IMR-90 (cell line): ENCODE measurements at regions not wholly inside any gene's neighbourhood (a gene's known extent, or its start where the extent isn't known, plus 50 kb on each side); places are given as distances from the start of the nearest gene placed in this dataset.

Experiments used
- ATAC-seq: fragments of 200-7000 bp; cut with Tn5 transposase; 2 replicates; pipeline ENCODE4 v1.9.1; 2020; ENCODE audit warnings: low read depth, mild to moderate bottlenecking, moderate library complexity
- BruUV-seq: library from RNA; stranded (reverse); fragments of 400-500 nt; replicated peaks from 2 replicates; lab custom pipeline; 2021; lab: Mats Ljungman, UMichigan
- CTCF ChIA-PET: fragments of 300-600 bp; formaldehyde crosslinking; extraction: SDS; loops from one replicate; lab custom pipeline; 2021; ENCODE audit warnings: antibody characterized with exemption; lab: Yijun Ruan, JAX
- POLR2A ChIA-PET: fragments of 300-600 bp; sonication (Branson Sonifier 250); formaldehyde crosslinking; loops from one replicate; lab custom pipeline; 2022; ENCODE audit warnings: antibody characterized with exemption; ENCODE audit not compliant: unreplicated experiment; lab: Charles Lee
- DNase-seq: peaks from one replicate; pipeline ENCODE4 v3.0.0; 2013
- H2AFZ ChIP-seq: replicated peaks from 2 replicates; pipeline ENCODE3; 2013; ENCODE audit warnings: low read length, mild to moderate bottlenecking; ENCODE audit not compliant: poor library complexity
- H2AK5ac ChIP-seq: 2 replicates; pipeline ENCODE4 v1.6.1; 2013; ENCODE audit warnings: low read depth, low read length, inconsistent platforms
- H2AK9ac ChIP-seq: replicated peaks from 2 replicates; pipeline ENCODE3; 2013; ENCODE audit warnings: mild to moderate bottlenecking, low read depth, low read length, moderate library complexity; ENCODE audit not compliant: poor library complexity
- H2BK120ac ChIP-seq: 2 replicates; pipeline ENCODE4 v1.6.1; 2013; ENCODE audit warnings: low read depth, low read length, inconsistent platforms
- H2BK15ac ChIP-seq: 3 replicates; pipeline ENCODE4 v1.6.1; 2013; ENCODE audit warnings: low read depth, low read length, inconsistent platforms
- H2BK20ac ChIP-seq: 2 replicates; pipeline ENCODE4 v1.6.1; 2013; ENCODE audit warnings: low read depth, mild to moderate bottlenecking, inconsistent platforms, low read length, moderate library complexity
- H2BK5ac ChIP-seq: 2 replicates; pipeline ENCODE4 v1.6.1; 2013; ENCODE audit warnings: mild to moderate bottlenecking, low read depth, low read length, inconsistent platforms; ENCODE audit not compliant: poor library complexity, severe bottlenecking
- H3K14ac ChIP-seq: replicated peaks from 2 replicates; pipeline ENCODE4 v1.6.1; 2013; ENCODE audit warnings: low read depth, low read length, inconsistent platforms
- H3K18ac ChIP-seq: 2 replicates; pipeline ENCODE4 v1.6.1; 2013; ENCODE audit warnings: low read depth, low read length, control low read depth
- H3K23ac ChIP-seq: 2 replicates; pipeline ENCODE4 v1.6.1; 2013; ENCODE audit warnings: low read depth, low read length, inconsistent platforms
- H3K27ac ChIP-seq: 2 replicates; pipeline ENCODE4 v1.5.1; 2013; ENCODE audit warnings: mild to moderate bottlenecking, control low read depth, low read length; ENCODE audit not compliant: insufficient read depth
- H3K27me3 ChIP-seq: 2 replicates; pipeline ENCODE4 v1.6.1; 2013; ENCODE audit warnings: low read length; ENCODE audit not compliant: control insufficient read depth, insufficient read depth
- H3K36me3 ChIP-seq: 2 replicates; pipeline ENCODE4 v1.6.1; 2013; ENCODE audit warnings: low read length, mixed read lengths; ENCODE audit not compliant: control insufficient read depth, insufficient read depth
- H3K4ac ChIP-seq: 2 replicates; pipeline ENCODE4 v1.6.1; 2013; ENCODE audit warnings: low read depth, low read length, inconsistent platforms
- H3K4me1 ChIP-seq: 2 replicates; pipeline ENCODE4 v1.6.1; 2013; ENCODE audit warnings: low read length, mixed read lengths; ENCODE audit not compliant: control insufficient read depth, insufficient read depth
- H3K4me2 ChIP-seq: 2 replicates; pipeline ENCODE4 v1.6.1; 2013; ENCODE audit warnings: low read depth, mild to moderate bottlenecking, control low read depth, low read length, moderate library complexity
- H3K4me3 ChIP-seq: 2 replicates; pipeline ENCODE4 v1.5.1; 2013; ENCODE audit warnings: low read depth, mild to moderate bottlenecking, control low read depth, low read length, moderate library complexity; ENCODE audit not compliant: insufficient read depth
- H3K56ac ChIP-seq: 2 replicates; pipeline ENCODE4 v1.6.1; 2013; ENCODE audit warnings: low read length, inconsistent platforms; ENCODE audit not compliant: insufficient read depth; ENCODE audit errors: extremely low read depth
- H3K79me1 ChIP-seq, 2 experiments: 2 replicates each; pipeline ENCODE4 v1.6.1; 2013; ENCODE audit warnings: low read length in 2 of 2, inconsistent platforms in 1 of 2, low read depth in 1 of 2
- H3K9ac ChIP-seq: 2 replicates; pipeline ENCODE4 v1.6.1; 2013; ENCODE audit warnings: low read depth, low read length, control low read depth
- H3K9me1 ChIP-seq: 2 replicates; pipeline ENCODE4 v1.6.1; 2013; ENCODE audit warnings: low read length, inconsistent platforms; ENCODE audit not compliant: insufficient read depth
- H3K9me3 ChIP-seq: 2 replicates; pipeline ENCODE4 v1.6.1; 2013; ENCODE audit warnings: low read length; ENCODE audit not compliant: control insufficient read depth, insufficient read depth
- H4K20me1 ChIP-seq: 2 replicates; pipeline ENCODE4 v1.6.1; 2013; ENCODE audit warnings: low read length, inconsistent platforms; ENCODE audit not compliant: insufficient read depth
- H4K5ac ChIP-seq: 2 replicates; pipeline ENCODE4 v1.6.1; 2013; ENCODE audit warnings: mild to moderate bottlenecking, low read depth, low read length, control low read depth
- H4K8ac ChIP-seq, 2 experiments: 2 replicates each; pipeline ENCODE4 v1.6.1; 2013; ENCODE audit warnings: low read depth in 2 of 2, low read length in 2 of 2, control low read depth in 1 of 2, inconsistent platforms in 1 of 2
- H4K91ac ChIP-seq: 2 replicates; pipeline ENCODE4 v1.6.1; 2013; ENCODE audit warnings: low read depth, low read length, inconsistent platforms; ENCODE audit not compliant: insufficient read depth
- BHLHE40 ChIP-seq: fragments of 150-350 bp; IDR thresholded peaks from 2 replicates; pipeline ENCODE4 v1.6.1; 2016; ENCODE audit warnings: mild to moderate bottlenecking, low read depth, low read length
- CEBPB ChIP-seq: IDR thresholded peaks from 2 replicates; pipeline ENCODE4 v1.6.1; 2012; ENCODE audit warnings: low read depth, low read length, improper control_type of control experiment
- CHD1 ChIP-seq: IDR thresholded peaks from 2 replicates; pipeline ENCODE4 v1.6.1; 2012; ENCODE audit warnings: low read depth, low read length, improper control_type of control experiment
- FOS ChIP-seq: fragments of 150-350 bp; IDR thresholded peaks from 2 replicates; pipeline ENCODE4 v1.6.1; 2016; ENCODE audit warnings: low read depth, low read length
- MAFK ChIP-seq: IDR thresholded peaks from 2 replicates; pipeline ENCODE4 v1.6.1; 2012; ENCODE audit warnings: low read depth, low read length, improper control_type of control experiment
- MAZ ChIP-seq: IDR thresholded peaks from 2 replicates; pipeline ENCODE4 v1.6.1; 2012; ENCODE audit warnings: low read depth, mild to moderate bottlenecking, low read length, improper control_type of control experiment, moderate library complexity, borderline replicate concordance
- MXI1 ChIP-seq: IDR thresholded peaks from 2 replicates; pipeline ENCODE4 v1.6.1; 2012; ENCODE audit warnings: low read depth, mild to moderate bottlenecking, low read length, moderate library complexity, borderline replicate concordance
- NFE2L2 ChIP-seq: fragments of 150-350 bp; IDR thresholded peaks from 2 replicates; pipeline ENCODE4 v1.6.1; 2016; ENCODE audit warnings: low read depth, mild to moderate bottlenecking, low read length
- POLR2A ChIP-seq: IDR thresholded peaks from 2 replicates; pipeline ENCODE4 v1.6.1; 2012; ENCODE audit warnings: mild to moderate bottlenecking, low read depth, low read length
- RAD21 ChIP-seq: IDR thresholded peaks from 2 replicates; pipeline ENCODE4 v1.6.1; 2012; ENCODE audit warnings: low read length, improper control_type of control experiment
- RCOR1 ChIP-seq: IDR thresholded peaks from 2 replicates; pipeline ENCODE4 v1.6.1; 2012; ENCODE audit warnings: mild to moderate bottlenecking, low read length, improper control_type of control experiment; ENCODE audit not compliant: insufficient replicate concordance
- RFX5 ChIP-seq: IDR thresholded peaks from 2 replicates; pipeline ENCODE4 v1.8.0; 2012; ENCODE audit warnings: low read depth, mild to moderate bottlenecking, low read length, moderate library complexity
- SMC3 ChIP-seq: fragments of 150-350 bp; IDR thresholded peaks from 2 replicates; pipeline ENCODE4 v1.6.1; 2016; ENCODE audit warnings: low read depth, mild to moderate bottlenecking, antibody characterized with exemption, low read length, moderate library complexity
- WGBS, 2 experiments: methylation state at CpG; one replicate each; pipeline versions ENCODE4 v1.1.5 to v1.1.7; 2013; ENCODE audit warnings: missing lambda C conversion rate in 2 of 2; ENCODE audit not compliant: insufficient read length in 1 of 2; ENCODE audit errors: extremely low coverage in 2 of 2; 5-methylcytosine and 5-hydroxymethylcytosine counted together
- dilution Hi-C: fragments of 300-500 bp; cut with HindIII; formaldehyde crosslinking; loops from one replicate; pipeline ENCODE4 v1.14.3; 2018; ENCODE audit warnings: low sequenced_read_pairs; ENCODE audit not compliant: unreplicated experiment
- in situ Hi-C: fragments of 300-500 bp; cut with MboI; formaldehyde crosslinking; loops from 3 replicates; pipeline ENCODE4 v1.14.3; 2019; ENCODE audit warnings: low sequenced_read_pairs, inconsistent platforms, mixed read lengths
- intact Hi-C: fragments of 100-400 bp; cut with micrococcal nuclease; formaldehyde crosslinking; loops from 2 replicates; pipeline ENCODE4 v1.10.0; 2022
- TF ChIP-seq, protein P1 (sequence below): fragments of 150-350 bp; IDR thresholded peaks from 2 replicates; pipeline ENCODE4 v1.6.1; 2016; ENCODE audit warnings: low read depth, mild to moderate bottlenecking, low read length, moderate library complexity, borderline replicate concordance
- TF ChIP-seq, protein P2 (sequence below): conservative IDR thresholded peaks from 2 replicates; pipeline ENCODE4 v1.5.1; 2012; ENCODE audit warnings: mild to moderate bottlenecking, low read depth, low read length, improper control_type of control experiment
- TF ChIP-seq, protein P3 (sequence below): fragments of 150-350 bp; IDR thresholded peaks from 2 replicates; pipeline ENCODE4 v1.6.1; 2017; ENCODE audit warnings: mild to moderate bottlenecking, antibody characterized with exemption, low read length, low read depth

DNA sequence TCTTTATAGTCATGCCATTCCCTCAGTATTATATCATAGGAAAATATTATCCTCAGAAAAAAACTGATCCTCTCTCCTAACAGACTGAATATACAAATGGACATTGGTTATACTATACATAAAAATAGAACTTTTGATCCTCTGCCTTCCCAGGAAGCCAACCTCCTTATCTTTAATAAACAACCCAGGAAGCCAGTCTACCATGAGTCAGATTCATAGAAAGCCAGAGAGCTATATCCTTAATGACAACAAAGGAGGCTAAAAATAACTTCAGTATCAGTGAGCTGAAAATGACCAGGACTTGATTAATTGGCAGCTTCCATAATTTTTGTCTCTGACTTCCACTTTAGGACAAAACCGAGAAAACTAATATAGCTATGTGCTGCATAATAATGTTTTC, 58.0 kb upstream of the USP9Y start:
- no peak overlapping the region for H3K14ac ChIP-seq
- no peak overlapping the region for H2AK9ac ChIP-seq
- H3K23ac ChIP-seq = no peak overlapping the region
- no peaks in the 10 kb centered on the region for H4K20me1 ChIP-seq
- no peak overlapping the region for H2AFZ ChIP-seq
- H3K4ac ChIP-seq = no peak overlapping the region
- no peak overlapping the region for H2BK120ac ChIP-seq
- WGBS, 2 experiments = no CpG with 5 or more reads among the region's 1 CpG
- CTCF ChIA-PET = no interaction called here
- no peaks in the 10 kb centered on the region for H3K27me3 ChIP-seq
- no peak overlapping the region for H3K9ac ChIP-seq
- dilution Hi-C loops = no loop called here
- intact Hi-C loops = no loop called here
- DNase-seq = no peak
- no peak overlapping the region for H3K56ac ChIP-seq
- H3K27ac ChIP-seq = no peak overlapping the region
- BruUV-seq = no TSS peak
- H2BK15ac ChIP-seq = no peak overlapping the region
- H3K4me2 ChIP-seq = no peak overlapping the region
- H2AK5ac ChIP-seq = no peak overlapping the region
- no peak overlapping the region for H2BK5ac ChIP-seq
- no peaks in the 10 kb centered on the region for H3K9me3 ChIP-seq
- H3K9me1 ChIP-seq = no peaks in the 10 kb centered on the region
- H4K91ac ChIP-seq = no peak overlapping the region
- in situ Hi-C loops = no loop called here
- no peaks in the 10 kb centered on the region for H3K36me3 ChIP-seq
- no peak overlapping the region for H2BK20ac ChIP-seq
- no peak overlapping the region for H4K5ac ChIP-seq
- H3K4me3 ChIP-seq = no peak overlapping the region
- ATAC-seq = no peak
- no peak overlapping the region for H4K8ac ChIP-seq
- POLR2A ChIA-PET = no interaction called here
- H3K4me1 ChIP-seq = no peaks in the 10 kb centered on the region
- no peak overlapping the region for H3K18ac ChIP-seq
- no peaks in the 10 kb centered on the region for H3K79me1 ChIP-seq
- no peak for TF ChIP-seq NFE2L2
- TF ChIP-seq MXI1 = no peak
- TF ChIP-seq RAD21 = no peak
- no peak for TF ChIP-seq MAFK
- no peak for TF ChIP-seq CEBPB
- TF ChIP-seq SMC3 = no peak
- TF ChIP-seq, protein P1, sequence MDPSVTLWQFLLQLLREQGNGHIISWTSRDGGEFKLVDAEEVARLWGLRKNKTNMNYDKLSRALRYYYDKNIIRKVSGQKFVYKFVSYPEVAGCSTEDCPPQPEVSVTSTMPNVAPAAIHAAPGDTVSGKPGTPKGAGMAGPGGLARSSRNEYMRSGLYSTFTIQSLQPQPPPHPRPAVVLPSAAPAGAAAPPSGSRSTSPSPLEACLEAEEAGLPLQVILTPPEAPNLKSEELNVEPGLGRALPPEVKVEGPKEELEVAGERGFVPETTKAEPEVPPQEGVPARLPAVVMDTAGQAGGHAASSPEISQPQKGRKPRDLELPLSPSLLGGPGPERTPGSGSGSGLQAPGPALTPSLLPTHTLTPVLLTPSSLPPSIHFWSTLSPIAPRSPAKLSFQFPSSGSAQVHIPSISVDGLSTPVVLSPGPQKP = no peak
- TF ChIP-seq RCOR1 = no peak
- no peak for TF ChIP-seq BHLHE40
- TF ChIP-seq FOS = no peak
- no peak for TF ChIP-seq MAZ
- TF ChIP-seq RFX5 = no peak
- TF ChIP-seq, protein P2, sequence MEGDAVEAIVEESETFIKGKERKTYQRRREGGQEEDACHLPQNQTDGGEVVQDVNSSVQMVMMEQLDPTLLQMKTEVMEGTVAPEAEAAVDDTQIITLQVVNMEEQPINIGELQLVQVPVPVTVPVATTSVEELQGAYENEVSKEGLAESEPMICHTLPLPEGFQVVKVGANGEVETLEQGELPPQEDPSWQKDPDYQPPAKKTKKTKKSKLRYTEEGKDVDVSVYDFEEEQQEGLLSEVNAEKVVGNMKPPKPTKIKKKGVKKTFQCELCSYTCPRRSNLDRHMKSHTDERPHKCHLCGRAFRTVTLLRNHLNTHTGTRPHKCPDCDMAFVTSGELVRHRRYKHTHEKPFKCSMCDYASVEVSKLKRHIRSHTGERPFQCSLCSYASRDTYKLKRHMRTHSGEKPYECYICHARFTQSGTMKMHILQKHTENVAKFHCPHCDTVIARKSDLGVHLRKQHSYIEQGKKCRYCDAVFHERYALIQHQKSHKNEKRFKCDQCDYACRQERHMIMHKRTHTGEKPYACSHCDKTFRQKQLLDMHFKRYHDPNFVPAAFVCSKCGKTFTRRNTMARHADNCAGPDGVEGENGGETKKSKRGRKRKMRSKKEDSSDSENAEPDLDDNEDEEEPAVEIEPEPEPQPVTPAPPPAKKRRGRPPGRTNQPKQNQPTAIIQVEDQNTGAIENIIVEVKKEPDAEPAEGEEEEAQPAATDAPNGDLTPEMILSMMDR = no peak
- TF ChIP-seq, protein P3, sequence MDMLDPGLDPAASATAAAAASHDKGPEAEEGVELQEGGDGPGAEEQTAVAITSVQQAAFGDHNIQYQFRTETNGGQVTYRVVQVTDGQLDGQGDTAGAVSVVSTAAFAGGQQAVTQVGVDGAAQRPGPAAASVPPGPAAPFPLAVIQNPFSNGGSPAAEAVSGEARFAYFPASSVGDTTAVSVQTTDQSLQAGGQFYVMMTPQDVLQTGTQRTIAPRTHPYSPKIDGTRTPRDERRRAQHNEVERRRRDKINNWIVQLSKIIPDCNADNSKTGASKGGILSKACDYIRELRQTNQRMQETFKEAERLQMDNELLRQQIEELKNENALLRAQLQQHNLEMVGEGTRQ = no peak
- no peak for TF ChIP-seq POLR2A
- no peak for TF ChIP-seq CHD1
